Occipital lobe (tissue), 1 donor: ENCODE measurements at regions not wholly inside any gene's neighbourhood (a gene's known extent, or its start where the extent isn't known, plus 50 kb on each side); places are given as distances from the start of the nearest gene placed in this dataset.

Experiments used
- DNase-seq: peaks from one replicate; lab custom pipeline; 2025; lab: John Stamatoyannopoulos, UW

DNA sequence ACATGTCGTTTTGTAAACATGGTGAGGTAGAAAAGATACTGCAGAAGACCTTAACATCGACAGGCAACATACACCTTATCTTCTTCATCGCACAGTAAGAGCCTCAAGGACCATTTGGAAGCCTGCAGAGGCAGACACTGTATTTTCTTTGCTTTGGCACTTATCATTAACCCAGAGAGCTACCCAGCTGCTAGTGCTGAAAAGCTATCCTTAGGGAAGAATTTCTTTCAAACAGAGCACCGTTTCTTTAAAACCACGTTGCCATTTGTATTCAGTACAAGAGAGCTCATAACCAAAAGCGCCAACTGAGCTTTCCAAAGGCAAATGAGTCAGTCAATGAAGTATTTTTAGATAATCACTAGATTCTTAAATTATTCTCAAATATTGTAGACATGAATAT lies 306.6 kb downstream of the EPM2A start:
- no peak for DNase-seq

DNA sequence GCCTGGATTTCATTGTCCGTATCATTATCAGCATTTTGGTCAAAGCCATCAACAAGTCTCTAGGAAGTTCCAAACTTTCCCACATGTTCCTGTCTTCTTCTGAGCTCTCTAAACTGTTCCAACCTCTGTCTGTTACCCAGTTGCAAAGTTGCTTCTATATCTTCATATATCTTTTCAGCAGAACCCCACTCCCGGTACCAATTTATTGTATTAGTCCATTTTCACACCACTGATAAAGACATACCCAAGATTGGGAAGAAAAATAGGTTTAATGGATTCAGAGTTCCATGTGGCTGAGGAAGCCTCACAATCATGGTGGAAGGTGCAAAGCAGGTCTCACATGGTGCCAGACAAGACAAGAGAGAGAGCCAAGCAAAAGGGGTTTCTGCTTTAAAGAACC lies 293.2 kb downstream of the EPM2A start:
- DNase-seq = no peak

DNA sequence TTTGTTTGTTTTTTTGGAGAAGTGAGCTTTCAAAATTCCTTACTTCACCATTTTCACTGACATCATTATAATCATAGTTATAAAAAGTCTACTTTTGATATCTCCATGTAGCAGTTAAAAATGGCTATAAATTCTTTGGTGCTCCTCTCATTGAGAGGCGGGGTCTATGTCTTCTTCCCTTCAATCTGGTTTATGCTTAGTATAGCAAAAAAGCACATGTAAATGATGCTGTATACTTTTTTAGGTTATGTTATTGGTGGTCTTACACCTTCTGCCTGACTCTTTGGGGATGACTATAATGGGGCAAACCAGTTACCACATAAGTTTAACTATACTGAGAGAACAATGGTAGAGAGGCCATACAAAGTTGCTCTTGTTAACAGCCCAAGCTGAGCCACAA lies 289.6 kb downstream of the EPM2A start:
- DNase-seq = no peak

DNA sequence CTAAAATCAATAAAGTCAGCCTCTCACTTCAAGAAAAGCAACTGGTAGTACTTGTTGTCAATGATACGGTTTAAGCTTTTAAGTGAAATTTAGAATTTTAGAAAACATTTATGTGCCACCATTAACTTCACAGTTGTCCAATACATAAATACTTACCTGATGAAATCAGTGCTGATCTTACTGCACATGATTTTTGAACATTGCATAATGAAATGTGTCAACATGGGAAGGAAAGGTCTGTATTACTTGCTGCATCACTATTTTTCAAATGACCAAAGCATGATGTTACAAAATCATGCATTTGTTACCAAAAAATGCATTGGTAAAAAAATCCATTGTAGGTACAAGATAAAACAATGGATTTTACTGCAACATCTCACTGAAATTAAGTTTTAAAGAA lies 284.3 kb downstream of the EPM2A start:
- no peak for DNase-seq

DNA sequence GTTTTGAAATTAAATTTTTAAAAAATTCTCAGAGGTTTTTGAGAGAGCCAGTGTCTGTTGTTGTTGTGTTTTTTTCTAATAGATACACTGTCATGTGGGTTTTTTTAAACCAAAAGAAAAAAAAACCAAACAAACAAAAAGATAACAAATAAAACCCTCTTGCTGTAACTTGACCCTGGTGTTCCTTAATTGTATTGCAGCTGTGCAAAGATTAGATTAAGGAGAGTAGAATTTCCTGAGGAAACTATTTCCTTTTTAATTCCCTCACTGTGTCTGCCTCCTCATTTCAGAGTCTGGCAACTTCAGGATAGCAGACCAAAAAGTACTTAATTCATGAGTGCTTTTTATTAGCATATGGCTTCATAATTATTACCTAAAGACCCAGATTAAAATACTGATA lies 281.9 kb downstream of the EPM2A start:
- no peak for DNase-seq

DNA sequence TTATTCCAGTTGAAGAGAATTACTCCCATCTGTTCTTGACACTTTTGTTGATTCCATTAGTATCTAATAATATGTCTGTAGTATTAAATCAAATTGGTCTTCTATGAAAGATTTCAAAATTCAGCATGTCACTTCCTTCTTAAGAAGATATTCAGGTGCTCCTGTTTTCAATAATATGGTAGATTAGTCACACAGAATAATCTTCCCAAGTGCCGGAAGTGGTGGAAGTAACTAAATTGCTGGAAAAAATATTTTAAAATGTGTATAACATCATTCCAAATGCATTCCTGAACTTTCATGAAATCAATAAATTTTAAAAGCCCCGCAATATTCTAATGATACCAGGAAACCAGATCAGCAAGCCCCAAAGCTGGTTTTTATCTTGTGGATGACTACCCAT lies 281.3 kb downstream of the EPM2A start:
- no peak for DNase-seq

DNA sequence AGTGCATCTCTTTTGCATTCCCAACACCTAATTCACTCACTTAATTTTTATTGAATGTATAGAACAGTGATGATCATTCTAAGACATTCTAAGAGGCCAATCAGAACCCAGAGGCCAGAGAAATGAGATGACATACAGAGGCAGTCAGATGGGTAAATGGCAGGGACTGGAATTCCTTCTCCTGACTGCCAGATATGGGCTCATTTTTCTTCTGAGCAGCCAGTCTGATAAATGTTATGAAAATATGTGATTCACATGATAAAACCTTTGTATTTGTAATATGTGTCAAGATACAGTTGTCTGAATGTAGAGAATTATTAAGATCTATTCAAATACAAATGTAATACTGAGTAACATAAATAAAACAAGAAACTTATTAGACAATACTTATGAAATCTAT lies 277.8 kb downstream of the EPM2A start:
- DNase-seq = no peak

DNA sequence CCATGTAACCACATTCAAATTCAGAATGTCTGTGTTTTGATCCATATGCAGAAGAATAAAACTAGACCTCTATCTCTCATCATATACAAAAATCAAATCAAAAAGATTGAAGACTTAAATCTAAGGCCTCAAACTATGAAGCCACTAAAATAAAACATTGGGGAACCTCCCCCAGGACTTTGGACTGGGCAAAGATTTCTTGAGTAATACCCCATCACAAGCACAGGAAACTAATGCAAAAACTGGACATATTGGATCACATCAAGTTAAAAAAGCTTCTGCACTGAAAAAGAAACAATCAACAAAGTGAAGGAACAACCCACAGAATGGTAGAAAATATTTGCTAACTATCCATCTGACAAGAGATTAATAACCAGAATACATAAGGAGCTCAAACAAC lies 266.8 kb downstream of the EPM2A start:
- DNase-seq = no peak

DNA sequence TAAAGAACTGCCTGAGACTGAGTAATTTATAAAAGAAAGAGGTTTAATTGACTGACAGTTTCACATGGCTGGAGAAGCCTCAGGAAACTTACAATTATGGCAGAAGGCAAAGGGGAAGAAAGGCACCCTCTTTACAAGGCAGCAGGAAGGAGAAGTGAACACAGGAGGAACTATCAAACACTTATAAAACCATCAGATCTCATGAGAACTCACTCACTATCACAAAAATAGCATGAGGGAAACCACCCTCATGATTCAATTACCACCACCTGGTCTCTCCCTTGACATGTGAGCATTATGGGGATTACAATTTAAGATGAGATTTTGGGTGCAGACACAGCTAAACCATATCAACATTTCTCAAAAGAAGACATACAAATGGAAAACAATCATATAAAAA lies 266.3 kb downstream of the EPM2A start:
- DNase-seq = no peak

DNA sequence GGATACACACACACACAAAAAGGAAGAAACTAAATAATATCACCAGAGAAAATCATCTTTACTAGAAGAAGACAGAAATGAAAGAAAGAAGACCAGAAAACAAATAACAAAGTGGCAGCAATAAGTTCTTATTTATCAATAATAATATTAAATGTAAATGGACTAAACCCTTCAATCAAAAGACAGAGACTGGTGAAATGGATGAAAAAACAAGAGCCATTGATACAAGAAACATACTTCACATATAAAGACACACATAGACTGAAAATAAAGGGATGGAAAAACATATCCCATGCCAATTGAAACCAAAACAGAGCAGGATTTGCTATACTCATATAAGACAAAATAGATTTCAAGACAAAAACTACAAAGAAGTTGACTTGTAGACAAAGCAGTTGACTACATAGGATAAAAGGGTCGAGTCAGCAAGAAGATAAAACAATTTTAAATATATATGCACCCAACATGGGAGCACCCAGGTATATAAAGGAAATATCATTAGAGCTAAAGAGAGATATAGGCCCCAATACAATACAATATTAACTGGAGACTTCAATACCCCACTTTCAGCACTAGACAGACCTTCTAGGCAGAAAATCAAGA lies 259.4 kb downstream of the EPM2A start:
- DNase-seq = no peak

DNA sequence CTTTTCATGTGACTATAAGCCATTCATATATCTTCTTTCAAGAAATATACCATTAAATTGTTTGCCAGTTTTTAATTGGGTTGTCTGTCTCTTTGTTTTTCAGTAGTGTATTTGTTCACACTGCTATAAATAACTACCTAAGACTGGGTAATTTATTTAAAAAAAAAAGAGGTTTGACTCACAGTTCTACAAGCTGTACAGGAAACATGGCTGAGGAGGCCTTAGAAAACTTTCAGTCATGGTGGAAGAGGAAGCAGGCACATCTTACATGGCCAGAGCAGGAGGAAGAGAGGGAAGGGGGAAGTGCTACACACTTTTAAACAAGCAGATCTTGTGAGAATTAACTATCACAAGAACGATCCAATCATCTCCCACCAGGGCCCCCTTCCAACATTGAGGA lies 255.3 kb downstream of the EPM2A start:
- no peak for DNase-seq

DNA sequence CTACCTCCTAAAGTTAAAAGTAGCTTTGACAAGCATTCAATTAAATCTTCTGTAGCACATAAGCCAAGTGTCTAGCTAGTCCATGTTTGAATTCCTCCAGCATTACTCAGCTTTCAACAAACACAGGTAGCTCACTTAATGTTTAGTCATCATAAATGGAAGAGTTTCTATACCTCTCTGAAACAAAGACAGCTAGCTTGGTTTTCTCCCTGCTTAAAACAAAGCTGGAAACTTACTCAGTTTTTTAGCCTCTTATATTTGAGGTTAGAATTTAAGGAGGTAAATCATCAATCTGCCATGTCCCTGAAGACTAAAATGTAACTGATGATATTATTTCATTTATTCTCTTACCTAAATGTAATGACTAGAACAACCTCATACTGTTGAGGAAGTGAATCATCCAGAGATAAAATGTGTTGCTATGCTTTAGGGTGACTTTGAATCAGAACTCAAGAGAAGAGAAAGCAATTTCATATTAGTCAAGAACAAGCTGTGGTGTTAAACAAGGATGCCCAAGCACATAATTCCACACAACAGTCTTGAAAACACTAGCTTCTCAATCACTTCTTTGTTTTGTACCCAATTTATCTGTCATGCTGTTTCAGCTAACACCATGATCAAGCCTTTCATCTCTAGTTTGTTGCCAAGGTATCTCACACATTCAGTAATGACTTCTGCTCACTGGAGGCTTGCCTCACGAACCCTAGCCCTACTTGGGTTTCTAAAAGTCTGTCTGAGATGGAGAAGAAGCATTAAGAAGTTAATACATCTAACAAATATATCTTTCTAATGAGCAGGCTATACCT lies 251.9 kb downstream of the EPM2A start:
- no peak for DNase-seq

DNA sequence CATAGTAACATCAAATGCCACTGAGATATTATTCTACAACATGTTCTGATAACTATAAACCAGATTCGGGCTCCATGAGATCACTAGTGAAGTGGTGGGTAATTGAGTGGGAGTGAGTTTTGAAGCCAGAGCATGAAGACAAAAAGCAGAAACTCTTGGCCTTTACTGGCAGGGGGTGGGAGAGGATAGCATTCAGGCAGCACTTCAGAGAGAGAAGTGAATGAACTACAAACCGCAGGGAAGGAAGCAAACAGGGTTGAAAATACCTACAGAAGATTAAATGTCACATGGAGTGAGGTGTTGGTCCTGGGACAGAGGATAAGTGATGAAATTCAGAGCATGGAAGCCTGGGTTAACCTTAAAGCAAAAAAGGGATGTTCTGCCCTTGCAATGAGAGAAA lies 250.0 kb downstream of the EPM2A start:
- DNase-seq = no peak

DNA sequence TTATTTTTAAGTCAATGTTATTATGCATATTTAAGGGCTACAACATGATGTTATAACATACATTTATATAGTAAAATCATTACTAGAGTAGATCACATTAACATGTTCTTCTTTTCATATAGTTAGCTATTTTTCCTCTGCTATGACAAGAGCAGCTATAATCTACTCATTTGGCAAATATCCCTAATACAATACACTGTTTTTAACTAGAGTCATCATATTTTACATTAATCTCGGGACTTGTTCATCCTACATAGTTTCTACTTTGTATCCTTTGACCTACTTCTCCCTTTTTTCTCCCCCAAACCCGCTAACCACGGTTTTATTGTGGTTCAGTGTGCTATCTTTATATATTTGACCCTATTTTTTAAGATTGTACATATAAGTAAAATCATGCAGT lies 249.0 kb downstream of the EPM2A start:
- DNase-seq = no peak

DNA sequence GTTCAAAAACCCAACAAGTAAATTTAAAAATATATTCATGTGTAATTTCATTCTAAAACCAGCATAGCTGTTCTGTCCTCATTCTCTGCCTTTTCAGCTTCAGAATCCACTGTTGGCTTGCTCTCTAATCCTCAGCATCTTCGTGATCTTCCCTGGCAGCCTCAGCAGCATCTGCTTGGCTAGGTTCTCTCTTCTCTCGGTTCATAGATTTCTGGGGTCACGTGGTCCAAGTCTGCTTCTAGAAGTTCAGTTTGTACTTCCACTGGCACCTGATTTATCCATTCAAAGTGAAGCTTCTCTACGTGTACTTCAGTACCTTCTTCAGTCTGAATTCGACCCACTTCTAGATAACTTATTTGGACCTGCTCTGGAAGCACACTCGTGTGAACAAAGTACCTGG lies 245.7 kb downstream of the EPM2A start:
- no peak for DNase-seq

DNA sequence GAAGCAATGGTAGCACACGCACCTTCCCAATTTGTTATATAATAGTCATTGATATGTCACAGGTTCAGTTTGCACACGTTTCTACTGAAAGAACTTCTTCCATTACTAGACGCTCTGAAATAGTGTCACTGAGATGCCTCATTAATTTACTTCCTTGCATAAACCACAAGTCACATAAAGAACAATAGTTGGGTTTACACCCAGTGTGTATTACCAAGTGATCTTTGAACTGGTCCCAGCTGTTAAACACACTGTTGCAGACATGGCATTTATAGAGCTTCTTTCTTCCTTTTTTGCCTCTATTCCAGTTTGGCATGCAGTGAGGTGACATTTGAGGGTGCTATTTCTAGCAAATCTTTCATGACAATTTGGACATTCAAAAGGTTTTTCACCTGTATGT lies 245.3 kb downstream of the EPM2A start:
- DNase-seq = no peak

DNA sequence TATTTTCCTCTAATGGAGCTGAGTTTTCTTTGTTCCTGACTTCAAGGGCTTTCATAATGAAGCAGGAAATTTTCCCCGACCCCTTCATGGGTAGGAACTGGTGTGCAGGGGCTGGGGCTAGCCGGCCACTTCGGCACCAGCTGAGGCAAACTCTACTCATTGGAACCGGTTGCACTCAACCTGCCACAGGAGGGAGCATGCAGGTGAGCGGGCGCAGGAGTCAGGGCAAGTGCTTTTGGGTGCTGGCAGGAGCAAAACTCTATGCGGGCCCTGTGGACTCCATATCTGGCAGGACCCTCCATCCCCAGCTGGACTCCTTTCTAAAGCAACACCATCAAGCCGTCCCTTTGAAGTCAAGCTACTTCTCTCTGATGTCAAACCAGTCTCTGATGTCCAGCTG lies 244.2 kb downstream of the EPM2A start:
- DNase-seq = no peak

DNA sequence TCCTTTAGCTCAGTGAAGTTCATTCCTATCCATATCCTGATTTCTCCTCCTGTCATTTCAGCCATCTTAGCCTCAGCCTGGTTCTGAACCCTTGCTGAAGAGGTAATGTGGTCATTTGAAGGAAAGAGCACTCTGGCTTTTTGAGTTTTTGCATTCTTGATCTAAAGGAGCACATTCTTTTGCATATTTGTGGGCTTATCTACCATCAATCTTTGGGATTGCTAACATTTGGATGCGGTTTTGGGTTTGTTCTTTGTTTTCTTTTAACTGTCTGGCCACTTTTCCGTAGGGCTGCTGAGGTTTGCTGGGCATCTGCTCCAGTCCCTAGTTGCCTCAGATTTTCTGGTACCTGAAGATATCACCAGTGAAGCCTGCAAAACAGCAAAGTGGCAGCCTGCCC lies 238.3 kb downstream of the EPM2A start:
- DNase-seq = no peak

DNA sequence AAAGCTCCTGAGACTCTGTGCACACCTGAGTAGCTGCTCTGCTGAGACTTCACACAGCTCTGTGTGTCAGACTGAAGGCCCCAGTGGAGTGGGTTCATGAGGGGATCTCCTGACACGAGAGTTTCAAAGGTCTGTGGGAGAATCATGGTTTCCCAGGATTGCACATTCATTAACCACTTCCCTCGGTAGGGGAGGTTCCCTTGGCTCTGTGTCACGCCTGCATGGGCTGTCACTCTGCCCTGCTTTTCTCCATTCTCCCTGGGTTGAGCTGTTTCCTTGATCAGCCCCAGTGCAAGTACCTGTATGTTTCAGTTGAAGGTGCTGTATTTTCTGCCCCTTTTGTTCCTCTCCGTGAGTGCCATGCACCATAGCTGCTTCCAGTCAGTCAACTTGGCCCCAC lies 236.9 kb downstream of the EPM2A start:
- no peak for DNase-seq

DNA sequence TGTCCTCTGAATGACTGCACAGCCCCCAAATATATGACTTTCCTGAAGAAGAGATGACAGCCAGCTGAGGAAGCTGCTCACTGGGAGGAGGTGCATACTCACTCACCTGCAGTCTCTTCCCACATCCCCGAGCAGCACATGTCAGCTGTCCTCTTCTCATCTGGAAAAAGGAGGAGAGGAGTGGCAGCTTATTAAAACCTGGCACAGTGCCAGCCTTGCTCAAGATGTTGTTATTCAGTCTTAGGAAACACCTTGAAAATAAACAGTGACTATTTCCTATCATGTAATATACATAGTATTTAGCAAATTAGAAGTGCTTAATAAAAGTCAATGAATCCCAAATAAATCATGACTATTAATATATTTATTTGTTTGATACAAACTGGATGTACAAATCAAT lies 232.9 kb downstream of the EPM2A start:
- no peak for DNase-seq

DNA sequence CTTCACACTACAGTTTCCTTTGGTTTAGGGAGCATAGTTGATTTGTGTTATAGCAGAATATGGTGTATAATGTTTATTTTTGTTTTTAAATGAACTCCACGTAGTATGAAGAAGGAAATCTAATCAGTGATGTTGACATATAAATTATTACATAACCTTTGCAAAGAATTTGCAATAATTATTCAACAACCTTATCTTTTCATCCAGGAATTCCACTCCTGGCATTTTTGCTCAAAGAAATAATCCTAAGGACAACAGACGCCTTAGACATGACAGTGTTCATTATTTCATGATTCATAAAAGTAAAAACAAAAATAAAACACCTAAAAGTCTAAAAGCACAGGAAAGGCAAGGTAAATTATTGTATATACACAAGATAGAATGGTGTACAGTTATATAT lies 229.2 kb downstream of the EPM2A start:
- DNase-seq = no peak

DNA sequence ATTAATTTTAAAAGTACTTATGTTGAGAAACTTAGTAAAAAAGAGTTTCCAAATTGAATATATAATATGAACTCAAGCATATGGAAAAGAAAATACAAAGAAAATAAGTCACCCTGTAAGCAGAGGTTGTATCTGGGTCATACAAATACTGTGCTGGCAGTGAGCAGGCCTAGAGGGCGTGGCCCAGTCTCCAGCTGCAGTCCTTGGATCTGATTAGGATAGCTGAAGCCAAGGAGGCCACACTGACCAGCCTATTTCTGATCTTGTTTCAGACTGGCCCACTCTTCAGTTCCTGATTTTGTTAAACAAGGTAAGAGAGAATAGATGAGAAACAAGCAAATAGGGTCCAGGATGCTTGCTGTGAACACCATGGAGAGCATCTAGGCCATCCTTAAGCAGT lies 228.8 kb downstream of the EPM2A start:
- no peak for DNase-seq

DNA sequence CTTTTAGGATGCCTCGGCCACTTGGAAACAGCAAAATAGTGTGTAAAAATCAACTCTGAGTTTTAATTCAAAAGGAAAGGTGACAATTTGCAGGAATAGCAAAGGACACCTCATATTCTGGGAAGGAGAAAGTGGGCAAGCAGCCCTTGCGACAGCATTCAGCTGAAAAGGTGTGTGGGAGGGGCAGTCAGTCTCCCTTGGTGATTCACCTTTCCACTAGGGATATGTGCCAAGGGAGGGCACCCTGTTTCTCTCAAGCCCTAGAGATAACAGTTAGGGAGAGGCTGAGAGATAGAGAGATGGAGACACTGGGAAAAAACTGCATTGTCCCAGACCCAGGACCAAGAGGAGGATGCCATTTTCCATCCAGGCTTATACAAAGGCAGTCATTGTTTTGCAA lies 228.1 kb downstream of the EPM2A start:
- no peak for DNase-seq

DNA sequence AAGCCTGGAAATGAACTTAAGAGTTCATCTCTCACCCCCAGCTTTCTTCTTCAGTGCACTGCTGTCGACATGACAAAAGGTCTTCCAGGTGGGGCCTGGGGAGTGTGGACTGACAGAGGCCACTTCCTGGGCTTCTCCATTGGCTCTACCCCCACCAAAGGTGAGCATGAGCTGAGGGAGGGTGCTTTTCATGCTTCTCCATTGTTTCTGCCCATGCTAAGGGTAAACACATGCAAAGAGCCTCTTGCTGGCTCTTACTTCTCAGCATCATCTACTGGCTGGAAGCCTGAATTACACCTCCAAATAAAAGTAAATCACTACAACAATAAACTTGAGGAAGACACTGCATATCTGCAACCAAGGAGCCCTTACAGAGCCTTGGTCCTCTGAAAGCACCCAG lies 227.2 kb downstream of the EPM2A start:
- no peak for DNase-seq
